NCI-H460 (cell line): ENCODE measurements at regions not wholly inside any gene's neighbourhood (a gene's known extent, or its start where the extent isn't known, plus 50 kb on each side); places are given as distances from the start of the nearest gene placed in this dataset.
"Not testable (repeated sequence)": the region's sequence is repeated elsewhere in the genome, so short reads cannot be mapped to it uniquely, and the experiment has no call there.

ENCODE experiments used
- DNase-seq: peaks from one replicate; pipeline ENCODE4 v3.0.0-alpha.2; 2016; ENCODE audit warnings: low read depth; ENCODE audit errors: extremely low read depth

DNA sequence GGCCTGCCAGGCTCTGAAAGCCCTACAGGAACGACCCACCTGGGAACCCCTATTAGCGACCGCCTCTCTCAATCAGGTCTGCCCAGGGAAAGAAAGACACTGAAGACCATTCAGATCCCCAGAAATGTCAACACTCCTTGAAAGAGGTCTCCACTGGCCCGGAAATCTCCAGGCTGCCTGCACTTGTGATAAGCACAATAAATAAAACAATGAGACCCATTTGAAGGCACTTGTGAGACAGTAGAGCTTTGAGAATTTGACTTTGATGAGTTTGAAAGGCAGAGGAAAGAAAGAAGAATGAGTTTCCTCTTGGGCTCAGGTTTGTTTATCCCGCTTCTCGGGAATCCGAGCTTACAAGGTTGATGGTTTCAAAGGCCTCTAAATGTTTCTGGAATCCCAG is 416.3 kb downstream of the BUD13 start:
- no peak for DNase-seq

DNA sequence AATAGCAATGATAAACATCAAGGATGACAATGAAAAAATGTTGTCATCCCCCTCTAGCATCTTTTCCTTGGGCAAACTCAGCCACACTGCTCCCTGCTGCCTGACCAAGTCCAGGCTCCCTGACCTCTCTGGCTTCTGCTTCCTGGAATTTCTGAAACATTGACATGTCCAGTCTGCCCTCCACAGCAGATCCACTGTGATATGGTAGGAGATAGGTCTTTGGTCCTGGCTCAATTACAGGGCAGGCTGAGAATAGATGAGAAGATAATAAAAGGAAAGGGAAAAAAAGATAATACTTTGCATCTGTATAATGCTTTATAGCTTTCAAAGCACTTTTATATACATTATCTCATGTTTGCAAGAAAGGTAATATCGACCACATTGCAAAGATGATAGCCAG is 417.7 kb downstream of the BUD13 start:
- no peak for DNase-seq

DNA sequence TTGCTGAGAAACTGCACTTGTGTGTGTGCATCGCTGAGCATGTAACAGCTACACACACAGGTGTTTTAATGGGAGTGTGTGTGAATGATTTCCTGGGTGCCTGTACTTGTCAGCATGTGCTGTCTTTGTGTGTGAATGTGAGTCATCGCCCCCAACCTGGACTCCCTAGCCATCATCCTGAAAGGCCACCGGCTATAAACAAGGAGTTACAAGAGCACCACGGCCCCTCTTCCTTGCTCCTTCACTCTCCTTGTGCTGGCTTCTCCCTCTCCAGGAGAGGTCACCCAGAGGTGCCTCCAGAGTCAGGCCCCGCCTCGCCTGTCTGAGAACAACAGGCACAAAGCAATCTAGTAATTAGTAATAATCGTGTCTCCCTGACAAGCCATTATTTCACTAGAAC is 419.2 kb downstream of the BUD13 start:
- no peak for DNase-seq

DNA sequence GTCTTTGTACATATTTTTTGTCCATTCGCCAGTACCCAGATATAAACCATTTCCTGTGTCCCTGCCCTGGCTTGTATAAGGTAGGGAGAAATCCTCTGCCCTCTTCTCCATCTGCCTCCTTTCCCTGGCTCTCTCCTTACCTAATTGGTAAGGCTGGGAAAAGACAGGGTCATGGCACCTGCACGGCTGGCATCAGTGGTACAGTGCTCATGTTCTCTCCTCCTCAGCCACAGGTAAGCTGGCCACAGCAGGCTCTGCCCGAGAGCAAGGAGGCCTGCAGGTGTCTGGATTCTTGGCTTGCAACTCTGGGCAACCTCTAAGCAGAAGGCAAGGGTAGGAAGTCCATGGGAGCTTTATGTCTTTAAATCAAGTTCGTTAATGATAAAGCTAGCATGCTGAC is 419.9 kb downstream of the BUD13 start:
- no peak for DNase-seq

DNA sequence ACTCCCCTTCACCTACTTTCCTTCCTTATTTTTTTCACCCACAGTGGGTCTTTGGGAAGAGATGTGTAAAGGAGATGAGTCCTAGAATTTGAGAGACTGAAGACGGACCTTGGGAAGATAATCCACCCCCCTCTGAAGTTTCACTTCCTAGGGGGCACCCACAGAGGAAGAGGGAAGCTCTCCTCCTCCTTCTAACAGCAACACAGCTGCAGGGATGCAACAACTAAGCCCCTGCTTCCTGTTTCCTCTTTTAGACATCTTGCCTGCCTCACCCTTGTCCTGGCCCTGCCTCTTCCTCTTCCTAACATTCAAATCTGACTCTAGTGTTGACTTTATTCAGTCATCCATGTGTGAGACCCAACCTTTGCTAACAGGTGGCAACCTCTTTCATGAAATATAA is 424.6 kb downstream of the BUD13 start:
- DNase-seq = no peak

DNA sequence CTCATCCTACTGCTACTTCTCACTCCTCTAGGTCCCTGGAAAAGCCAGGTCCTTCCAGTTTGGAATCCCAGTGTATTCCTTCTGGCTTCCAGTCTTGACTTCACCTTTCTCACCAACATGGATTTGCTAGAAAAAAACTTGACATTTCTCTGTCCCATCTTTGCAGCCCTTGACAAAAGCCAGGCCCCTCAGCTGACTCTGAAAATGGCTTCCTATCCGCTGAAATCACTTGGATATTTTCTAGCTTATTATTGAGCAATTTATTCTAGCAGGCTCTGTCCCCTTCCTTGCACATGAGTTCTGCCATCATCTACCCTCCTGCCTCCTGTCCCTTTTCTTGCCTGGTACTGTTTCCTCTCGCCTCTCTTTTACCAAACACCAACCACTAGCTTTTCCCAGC is 427.2 kb downstream of the BUD13 start:
- DNase-seq = no peak

DNA sequence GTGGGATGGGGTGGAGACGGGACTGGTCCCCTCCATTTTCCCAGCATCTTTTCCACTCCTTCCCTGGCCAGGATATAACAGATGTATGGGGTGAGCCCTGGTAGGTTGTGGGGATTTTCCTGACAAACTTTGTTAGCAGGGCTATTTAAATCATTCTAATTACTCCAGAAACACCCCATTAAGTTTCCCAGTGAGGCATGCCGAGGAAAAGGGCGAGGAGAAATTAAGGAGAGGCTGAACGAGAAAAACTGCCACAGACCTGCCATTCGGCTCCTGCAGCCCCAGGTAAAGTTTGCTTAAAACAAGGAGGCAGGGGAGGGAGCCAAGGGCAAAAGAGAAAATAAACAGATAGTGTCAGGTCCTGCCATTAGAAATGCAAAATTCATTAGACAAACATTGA is 428.2 kb downstream of the BUD13 start:
- DNase-seq = no peak

DNA sequence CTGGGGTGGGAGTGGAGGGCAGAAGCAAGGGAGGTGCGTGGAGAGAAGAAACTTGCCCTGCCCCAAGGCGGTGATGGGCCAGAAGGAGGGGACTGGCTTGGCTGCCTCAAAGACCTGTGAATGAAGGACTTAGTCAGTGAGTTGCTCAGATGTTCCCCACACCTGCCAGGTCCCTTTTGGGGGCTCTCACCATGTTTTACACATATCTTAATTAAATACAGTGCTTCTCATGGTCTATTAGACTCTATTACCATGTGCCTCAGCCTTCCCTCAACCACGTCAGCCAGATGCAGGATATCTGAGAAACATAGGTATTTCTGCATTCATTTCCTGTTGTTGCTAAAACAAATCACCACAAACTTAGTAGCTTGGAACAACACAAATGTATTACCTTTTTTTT is 429.5 kb downstream of the BUD13 start:
- no peak for DNase-seq

DNA sequence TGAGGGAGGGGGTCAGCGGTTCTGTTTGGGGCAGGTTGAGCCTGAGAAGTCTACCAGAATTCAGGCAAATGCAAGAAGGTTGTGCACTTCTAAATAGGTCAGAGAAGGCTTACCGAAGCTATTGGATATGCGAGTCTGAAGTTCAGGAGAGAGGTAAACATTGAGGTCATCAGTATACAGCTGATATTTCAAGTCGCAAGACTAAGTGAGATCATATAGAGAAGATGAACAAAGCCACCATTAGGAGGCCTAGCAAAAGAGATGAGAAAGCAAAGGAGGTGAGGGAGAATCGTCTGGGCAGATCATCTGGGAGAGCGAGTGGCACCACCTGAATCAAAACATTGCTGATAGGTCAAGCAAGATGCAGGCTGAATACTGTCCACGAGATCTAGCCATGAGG is 430.6 kb downstream of the BUD13 start:
- no peak for DNase-seq

DNA sequence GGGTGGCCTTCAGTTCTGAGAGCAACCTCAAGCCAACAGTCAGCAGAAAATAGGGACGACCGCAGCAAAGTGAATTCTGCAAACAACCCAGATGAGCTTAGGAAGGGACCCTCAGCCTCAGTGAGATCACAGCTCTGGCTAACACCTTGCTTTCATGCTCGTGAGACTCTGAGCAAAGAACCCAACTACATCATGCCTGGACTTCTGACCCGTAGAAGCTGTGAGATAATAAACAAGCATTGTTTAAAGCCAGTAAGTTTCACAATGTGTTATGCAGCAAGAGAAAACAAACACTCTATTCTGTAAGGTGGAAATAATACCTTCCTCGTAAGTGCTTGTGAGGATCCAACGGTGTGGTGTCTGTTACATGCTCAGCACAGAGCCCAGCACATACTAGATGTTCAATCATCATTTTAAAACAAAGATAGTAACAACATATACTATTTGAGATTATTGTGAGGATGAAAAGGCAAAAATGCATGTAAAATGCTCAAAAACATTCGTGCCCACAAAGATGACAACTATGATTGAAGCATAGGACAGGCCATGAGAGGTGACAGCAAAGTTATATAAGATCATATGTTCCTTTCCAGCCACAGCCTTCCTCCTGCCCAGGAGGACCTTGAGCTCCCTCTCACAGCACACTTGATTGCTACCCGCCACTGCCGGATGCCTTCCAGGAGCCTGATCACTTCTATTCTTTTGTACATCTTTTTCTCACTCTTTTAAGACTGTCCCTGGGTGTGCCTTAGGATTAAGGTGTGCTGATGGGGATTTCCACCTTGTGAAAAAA is 433.3 kb downstream of the BUD13 start:
- no peak for DNase-seq

DNA sequence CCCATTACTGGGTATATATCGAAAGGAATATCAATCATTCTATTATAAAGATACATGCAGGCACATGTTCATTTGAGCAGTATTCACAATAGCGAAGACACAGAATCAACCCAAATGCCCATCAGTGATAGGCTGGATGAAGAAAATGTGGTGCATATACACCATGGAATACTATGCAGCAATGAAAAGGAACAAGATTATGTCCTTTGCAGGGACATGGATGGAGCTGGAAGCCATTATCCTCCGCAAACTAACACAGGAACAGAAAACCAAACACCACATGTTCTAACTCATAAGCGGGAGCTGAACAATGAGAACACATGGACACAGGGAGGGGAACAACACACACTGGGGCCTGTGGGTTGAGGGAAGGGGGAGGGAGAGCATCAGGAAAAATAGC is 434.3 kb downstream of the BUD13 start:
- not testable (repeated sequence) for DNase-seq

DNA sequence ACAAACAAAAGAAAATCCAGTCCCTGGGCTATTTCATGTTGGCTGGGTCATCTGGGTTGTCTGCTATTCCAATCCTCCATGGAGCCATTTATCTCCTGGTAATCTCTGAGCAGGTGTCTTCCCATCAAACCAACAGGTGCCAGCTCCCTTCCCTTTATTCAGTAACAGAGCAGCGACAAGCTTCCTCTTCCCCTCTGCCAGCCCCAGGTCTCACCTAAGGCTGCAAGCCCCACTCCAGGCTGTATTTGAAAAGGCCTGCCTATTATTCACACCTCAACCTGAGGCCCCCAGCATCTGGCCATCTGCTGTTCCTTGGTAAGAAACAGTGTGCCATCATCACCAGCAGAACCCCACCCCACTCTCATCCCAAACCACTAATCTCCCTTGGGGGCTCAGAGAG is 436.2 kb downstream of the BUD13 start:
- no peak for DNase-seq

DNA sequence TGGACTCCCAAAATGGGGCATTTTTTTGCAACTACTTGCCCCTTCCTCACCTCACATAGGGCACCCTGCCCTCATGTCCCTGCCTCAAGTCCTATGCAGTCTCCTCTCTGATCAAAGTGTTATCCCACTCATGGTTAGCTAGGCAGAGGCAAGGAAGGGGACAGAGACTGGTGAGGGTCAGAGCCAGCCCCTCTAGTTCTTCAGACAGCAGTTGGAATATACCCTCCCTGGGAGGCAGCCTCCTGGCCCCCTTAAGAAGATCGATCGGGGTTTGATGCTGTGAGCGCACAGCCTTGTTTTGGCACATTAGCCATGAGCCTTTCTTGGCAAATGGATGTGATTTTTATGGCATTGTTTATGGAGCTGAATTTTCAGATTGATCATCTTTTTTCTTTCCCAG is 436.9 kb downstream of the BUD13 start:
- no peak for DNase-seq

DNA sequence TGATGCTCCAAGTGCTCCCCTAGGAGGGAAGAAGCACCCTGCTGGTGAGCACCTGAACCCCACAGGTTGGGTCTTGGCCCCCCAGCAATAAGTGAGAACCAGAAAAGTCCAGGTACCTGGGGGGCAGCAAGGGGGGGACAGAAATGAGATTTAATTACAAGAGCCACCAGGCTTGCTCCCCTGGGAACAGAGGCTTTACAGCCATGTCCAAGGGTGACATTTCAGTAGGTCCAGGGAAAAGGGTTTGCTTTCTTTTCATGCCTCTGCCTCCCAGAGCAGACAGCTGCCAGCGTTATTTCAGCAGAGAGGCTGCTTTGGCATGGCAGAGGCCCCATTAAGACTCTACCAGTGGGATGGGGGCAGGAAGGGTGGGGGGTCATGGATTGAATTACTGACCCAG is 437.7 kb downstream of the BUD13 start:
- DNase-seq = no peak

DNA sequence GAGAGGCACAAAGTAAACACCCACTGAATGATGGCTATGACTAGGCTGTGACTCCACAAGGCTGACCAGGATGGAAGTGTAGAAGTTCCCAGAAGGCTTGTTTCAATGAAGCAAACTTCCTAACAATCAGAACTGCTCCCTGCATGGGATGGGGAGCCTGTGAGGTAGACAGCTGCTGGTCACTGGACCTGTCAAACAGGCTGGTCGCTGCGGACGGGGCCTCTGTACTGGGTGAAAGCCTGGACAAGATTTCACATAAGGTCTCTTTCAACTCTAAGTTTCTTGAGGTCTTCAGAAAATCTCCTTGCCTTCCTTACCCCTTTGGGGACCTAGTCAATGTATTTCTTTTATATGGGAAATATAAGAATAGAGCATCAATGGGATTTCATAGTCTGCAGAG is 438.2 kb downstream of the BUD13 start:
- DNase-seq = no peak

DNA sequence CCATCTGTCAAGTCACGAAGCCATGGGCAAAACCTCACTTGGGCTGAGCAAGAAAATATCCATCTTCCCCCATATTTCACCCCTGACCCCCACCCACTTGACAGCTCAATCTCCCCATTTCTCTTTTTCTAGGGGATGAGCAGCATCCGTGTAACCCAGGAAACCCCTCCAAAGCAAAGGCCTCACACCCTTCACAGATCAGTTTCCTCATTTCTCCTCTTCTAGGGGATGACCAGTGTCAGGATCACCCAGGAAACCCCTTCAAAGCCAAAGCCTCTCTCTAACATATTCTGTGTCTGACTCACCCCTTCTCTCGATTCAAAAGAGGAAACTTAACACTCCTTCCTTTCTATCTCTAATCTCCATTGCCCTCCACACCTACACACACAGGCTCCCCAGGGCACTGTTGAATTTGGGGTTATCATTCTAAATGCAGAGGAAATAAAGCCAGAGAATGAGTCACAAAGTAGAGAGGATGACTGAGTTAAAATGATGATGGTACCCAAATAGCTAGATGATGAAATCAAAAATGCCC is 439.7 kb downstream of the BUD13 start:
- DNase-seq = no peak

DNA sequence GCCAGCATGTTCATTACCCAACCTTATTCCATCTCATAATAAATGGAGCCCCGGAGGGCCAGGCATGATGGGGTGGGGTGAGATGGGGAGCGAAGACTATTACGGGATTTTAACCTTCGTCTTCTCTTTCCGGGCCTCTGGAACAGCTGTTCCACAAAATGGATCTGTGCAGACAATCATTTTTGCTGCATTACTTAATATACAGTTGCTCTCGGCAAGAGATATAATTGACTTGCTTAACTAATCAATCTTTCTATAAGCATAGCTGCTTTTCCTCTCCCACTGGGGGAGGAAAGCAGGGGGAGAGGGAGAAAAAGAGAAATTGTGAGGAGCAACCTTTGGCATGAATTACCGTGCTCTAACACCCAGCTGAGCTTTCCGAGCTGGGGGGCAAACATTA is 440.4 kb downstream of the BUD13 start:
- no peak for DNase-seq

DNA sequence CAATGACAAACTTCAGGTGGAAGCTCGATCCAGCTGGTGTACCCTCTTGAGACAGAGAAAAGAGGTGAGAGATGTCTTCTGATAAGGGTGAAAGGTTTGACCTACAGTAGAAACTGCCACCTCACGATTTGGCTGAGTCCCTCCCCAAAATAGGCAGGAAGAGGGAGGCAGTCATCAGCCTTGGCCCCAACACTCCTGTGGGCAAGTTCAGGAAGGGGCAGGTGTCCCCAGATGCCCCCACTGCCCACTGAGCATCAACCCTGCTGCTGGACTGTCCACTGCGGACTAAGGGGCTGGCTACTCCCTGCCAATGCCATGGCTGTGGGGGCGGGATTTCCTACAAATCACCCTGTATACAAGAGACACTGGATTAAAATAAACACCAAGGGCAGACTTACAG is 441.4 kb downstream of the BUD13 start:
- DNase-seq = no peak

DNA sequence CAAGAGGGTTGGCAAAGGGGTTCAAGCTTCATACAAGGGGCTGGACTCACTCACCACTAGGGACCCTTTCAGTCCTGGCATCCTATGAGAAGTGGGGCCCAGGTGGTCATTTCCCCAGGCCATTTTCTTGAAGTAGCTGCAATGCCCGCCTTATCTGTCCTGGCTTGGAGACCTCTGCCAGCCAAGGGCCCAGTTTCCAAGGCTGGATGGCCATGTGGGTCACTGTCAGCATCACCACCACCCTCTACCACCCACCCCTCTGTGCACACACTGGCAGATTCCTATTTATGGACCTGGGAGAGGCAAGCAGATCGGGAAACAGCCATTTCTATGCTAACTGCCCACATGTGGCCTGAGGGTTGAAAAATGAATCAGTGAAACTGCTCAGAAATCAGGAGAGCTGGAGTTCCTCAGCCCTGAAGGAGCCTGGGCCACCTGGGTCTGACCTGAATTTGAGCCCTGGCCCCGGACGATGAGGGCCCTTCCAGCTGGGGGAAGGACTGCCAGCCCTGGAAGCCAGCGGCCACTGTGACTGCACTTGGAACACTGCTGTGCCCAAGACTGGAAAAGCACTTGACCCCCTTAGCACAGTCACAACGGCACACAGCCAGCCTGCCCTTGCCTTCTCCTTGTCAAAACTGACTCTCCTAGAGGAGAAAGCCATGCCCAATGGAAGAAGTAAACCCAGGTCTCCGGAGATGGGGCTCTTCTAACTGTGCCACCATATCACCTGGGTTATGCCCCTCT is 442.2 kb downstream of the BUD13 start:
- no peak for DNase-seq

DNA sequence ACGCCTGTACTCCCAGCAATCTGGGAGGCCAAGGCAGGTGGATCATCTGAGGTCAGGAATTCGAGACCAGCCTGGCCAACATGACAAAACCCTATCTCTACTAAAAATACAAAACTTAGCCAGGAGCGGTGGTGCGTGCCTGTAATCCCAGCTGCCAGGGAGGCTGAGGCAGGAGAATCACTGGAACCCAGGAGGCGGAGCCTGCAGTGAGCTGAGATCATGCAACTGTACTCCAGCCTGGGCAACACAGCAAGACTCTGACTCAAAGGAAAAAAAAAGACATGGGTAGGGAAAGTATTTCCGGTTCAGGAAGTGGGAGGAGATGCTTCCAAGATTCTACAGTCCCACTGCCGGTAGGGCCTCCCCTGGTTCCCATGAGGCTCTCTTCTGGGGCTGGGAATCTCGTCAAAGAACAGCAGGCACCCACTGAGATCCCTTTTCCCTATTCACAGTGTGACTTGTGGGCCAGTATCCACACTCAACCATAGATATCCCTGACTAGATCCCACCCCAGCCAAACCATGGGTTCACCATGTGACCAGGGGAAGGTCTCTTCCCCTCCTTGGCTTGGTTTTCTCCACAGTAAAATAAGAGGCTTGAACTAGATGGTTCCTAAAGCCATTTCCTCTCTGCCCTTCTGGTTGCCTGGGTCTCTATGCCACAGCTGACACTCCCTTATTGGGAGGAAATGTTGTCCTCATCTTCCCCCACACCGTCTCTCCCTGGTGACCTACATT is 443.3 kb downstream of the BUD13 start:
- no peak for DNase-seq

DNA sequence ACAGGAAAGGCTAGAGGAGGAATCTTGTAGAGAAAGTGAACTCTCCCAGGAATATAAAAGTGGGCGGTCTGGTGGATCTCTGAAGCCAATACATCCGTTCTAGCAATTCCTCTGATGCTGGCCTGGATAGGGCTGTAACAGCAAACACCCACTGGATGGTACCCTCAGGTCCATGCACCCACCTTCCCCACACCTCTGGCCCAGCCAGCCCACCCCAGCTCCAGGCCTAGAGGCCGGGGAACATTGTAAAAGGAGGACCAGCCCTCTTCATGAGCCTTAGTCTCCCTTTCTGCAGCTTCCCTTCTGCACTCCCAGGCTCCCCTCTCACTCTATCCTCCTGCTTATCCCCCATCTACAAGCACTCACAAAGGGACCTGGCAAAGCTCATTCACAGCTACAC is 443.9 kb downstream of the BUD13 start:
- DNase-seq = no peak

DNA sequence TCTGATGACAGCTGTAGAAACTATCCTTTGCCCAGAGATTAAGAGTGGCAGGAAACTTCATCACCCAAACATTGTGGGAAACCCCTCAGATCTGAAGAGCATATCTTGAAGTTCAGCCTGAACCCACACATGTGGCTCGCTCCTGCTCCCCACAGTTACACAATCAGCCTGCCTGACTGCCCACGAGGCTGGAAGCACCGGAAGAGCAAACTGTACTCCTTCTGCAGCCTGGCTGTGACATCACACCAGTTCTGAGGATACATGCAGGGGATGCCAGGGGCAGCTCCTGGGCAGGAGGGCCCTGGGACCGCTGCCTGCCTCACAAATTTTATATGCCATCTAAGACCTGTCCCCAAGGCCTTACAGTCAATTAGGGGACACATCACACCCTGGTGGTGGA is 444.4 kb downstream of the BUD13 start:
- no peak for DNase-seq
